ENCODE measurements at regions not wholly inside any gene's neighbourhood (a gene's known extent, or its start where the extent isn't known, plus 50 kb on each side); places are given as distances from the start of the nearest gene placed in this dataset.

DNA sequence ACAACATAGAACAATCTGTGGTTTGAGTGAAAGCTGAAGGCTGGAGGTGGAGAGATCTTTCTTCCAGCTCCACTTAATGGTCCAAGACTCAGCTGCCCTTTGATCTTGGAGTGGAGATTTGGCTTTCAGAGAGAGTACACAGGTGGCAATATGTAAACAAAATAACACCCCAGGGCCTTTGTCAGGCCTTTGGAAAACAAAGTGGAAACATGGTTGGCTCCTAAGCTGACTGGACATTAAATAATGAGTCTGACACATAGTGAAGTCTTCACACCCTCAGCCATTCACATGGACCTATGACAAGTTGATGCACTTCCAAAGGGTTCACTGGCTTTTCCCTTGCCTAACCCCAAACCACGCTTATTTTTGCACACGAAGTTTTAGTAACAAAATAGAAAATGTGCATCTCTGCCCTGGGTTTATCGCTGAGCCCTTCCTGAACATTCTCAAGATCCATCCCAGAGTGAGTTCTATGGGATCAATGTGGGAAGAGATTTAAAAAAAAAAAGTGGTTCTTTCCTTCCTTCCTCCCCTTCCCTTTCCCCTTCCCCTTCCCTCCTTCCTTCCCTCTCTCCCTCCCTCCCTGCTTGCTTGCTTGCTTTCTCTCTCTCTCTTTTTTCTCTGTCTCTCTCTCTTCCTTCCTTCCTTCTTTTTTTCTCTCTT lies 201.3 kb upstream of the NT5C1B start:
- no peaks in the 10 kb centered on the region for H3K36me3 ChIP-seq (ENCODE audit: control insufficient read depth, insufficient read depth, low read length)
- no peak overlapping the region for H3K27ac ChIP-seq (ENCODE audit: low read depth, low read length, severe bottlenecking)
- no peaks in the 10 kb centered on the region for H3K4me1 ChIP-seq (ENCODE audit: control insufficient read depth, insufficient read depth, low read length, poor library complexity, severe bottlenecking)
- no peaks in the 10 kb centered on the region for H3K9me3 ChIP-seq (ENCODE audit: control insufficient read depth, low read length)
- no CpG with 5 or more reads among the region's 3 CpGs for WGBS, 2 experiments (ENCODE audit: insufficient coverage in 2 of 2)
- no peak overlapping the region for H3K4me3 ChIP-seq (ENCODE audit: extremely low read depth, insufficient read depth, low read length, poor library complexity, severe bottlenecking)

DNA sequence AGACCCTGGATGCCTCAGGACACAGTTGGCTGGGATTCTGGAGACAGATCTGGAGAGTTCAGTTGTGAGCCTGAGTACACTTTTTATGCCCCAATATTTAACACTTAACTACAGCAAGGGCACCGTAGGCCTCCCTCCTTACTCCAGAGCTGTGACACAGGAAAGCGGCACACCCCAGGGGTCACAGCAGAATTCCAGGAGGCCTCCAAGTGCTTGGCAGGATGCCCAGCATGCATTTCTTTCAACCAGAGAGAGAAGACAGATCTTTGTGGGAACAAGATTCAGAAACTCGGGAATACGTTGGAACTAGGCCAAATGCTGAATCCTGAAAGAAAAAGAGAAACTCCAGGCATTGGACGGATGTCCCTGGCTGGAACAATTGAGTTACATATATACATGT lies 199.2 kb upstream of the NT5C1B start:
- Histone ChIP-seq H3K27ac (ENCODE audit: low read depth, low read length, severe bottlenecking) (no peak overlapping the region), H3K4me1 (ENCODE audit: control insufficient read depth, insufficient read depth, low read length, poor library complexity, severe bottlenecking) (no peaks in the 10 kb centered on the region), H3K9me3 (ENCODE audit: control insufficient read depth, low read length) (no peaks in the 10 kb centered on the region), H3K4me3 (ENCODE audit: extremely low read depth, insufficient read depth, low read length, poor library complexity, severe bottlenecking) (no peak overlapping the region), H3K36me3 (ENCODE audit: control insufficient read depth, insufficient read depth, low read length) (no peaks in the 10 kb centered on the region)
- WGBS, 2 experiments (ENCODE audit: insufficient coverage in 2 of 2), result 100% methylated on average over 2 of the region's 5 CpGs; no CpG with 5 or more reads in 1 of the 2 experiments

DNA sequence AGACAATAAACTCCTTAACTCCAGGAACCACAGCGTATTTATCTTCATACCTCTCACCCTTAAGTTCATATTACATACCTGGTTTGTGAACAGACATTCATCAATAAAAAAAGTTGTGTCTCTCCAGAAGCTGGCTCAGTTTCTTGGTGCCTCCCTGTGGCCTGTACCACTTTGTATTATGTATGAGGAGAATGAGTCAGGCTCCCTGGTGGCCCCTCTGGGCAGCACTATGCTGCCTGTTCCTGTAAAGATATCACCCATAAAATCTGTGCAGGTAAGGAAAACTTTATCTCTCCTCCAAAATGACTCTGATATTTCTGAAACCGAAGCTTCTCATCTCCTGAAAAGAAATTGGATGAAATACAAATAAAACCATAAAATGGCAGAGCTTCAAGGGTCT lies 198.4 kb upstream of the NT5C1B start:
- 80 to 89% methylated on average over 1 to 2 of the region's 2 CpGs for WGBS, 2 experiments (ENCODE audit: insufficient coverage in 2 of 2)
- H3K9me3 ChIP-seq (ENCODE audit: control insufficient read depth, low read length), result no peaks in the 10 kb centered on the region

GRCh38 chr2:18784245-18784644 lies 194.9 kb upstream of the NT5C1B start:
- no peak overlapping the region for H3K27ac ChIP-seq (ENCODE audit: low read depth, low read length, severe bottlenecking)
- H3K36me3 ChIP-seq (ENCODE audit: control insufficient read depth, insufficient read depth, low read length), result no peaks in the 10 kb centered on the region
- H3K4me1 ChIP-seq (ENCODE audit: control insufficient read depth, insufficient read depth, low read length, poor library complexity, severe bottlenecking), result no peaks in the 10 kb centered on the region
- no peaks in the 10 kb centered on the region for H3K9me3 ChIP-seq (ENCODE audit: control insufficient read depth, low read length)
- WGBS, 2 experiments (ENCODE audit: insufficient coverage in 2 of 2), result 38 to 63% methylated on average over 1 of the region's 2 CpGs
- no peak overlapping the region for H3K4me3 ChIP-seq (ENCODE audit: extremely low read depth, insufficient read depth, low read length, poor library complexity, severe bottlenecking)

More for the DNA sequence above, 198.4 kb upstream of the NT5C1B start:
- Histone ChIP-seq H3K36me3 (ENCODE audit: control insufficient read depth, insufficient read depth, low read length) (no peaks in the 10 kb centered on the region), H3K4me1 (ENCODE audit: control insufficient read depth, insufficient read depth, low read length, poor library complexity, severe bottlenecking) (no peaks in the 10 kb centered on the region), H3K4me3 (ENCODE audit: extremely low read depth, insufficient read depth, low read length, poor library complexity, severe bottlenecking) (no peak overlapping the region), H3K27ac (ENCODE audit: low read depth, low read length, severe bottlenecking) (no peak overlapping the region)

- 40% methylated on average over 1 of the region's 1 CpG; no CpG with 5 or more reads in 1 of the 2 experiments for WGBS, 2 experiments (ENCODE audit: insufficient coverage in 2 of 2)
- Histone ChIP-seq H3K4me1 (ENCODE audit: control insufficient read depth, insufficient read depth, low read length, poor library complexity, severe bottlenecking) (no peaks in the 10 kb centered on the region), H3K27ac (ENCODE audit: low read depth, low read length, severe bottlenecking) (no peak overlapping the region), H3K9me3 (ENCODE audit: control insufficient read depth, low read length) (no peaks in the 10 kb centered on the region), H3K36me3 (ENCODE audit: control insufficient read depth, insufficient read depth, low read length) (no peaks in the 10 kb centered on the region), H3K4me3 (ENCODE audit: extremely low read depth, insufficient read depth, low read length, poor library complexity, severe bottlenecking) (no peak overlapping the region)
Measured at GRCh38 chr2:18781541-18782280, 192.3 kb upstream of the NT5C1B start.

- H3K9me3 ChIP-seq (ENCODE audit: control insufficient read depth, low read length), result no peaks in the 10 kb centered on the region
- 0 to 20% methylated on average over 1 of the region's 2 CpGs for WGBS, 2 experiments (ENCODE audit: insufficient coverage in 2 of 2)
- H3K4me1 ChIP-seq (ENCODE audit: control insufficient read depth, insufficient read depth, low read length, poor library complexity, severe bottlenecking), result no peaks in the 10 kb centered on the region
- no peak overlapping the region for H3K4me3 ChIP-seq (ENCODE audit: extremely low read depth, insufficient read depth, low read length, poor library complexity, severe bottlenecking)
- H3K27ac ChIP-seq (ENCODE audit: low read depth, low read length, severe bottlenecking), result no peak overlapping the region
- no peaks in the 10 kb centered on the region for H3K36me3 ChIP-seq (ENCODE audit: control insufficient read depth, insufficient read depth, low read length)
Measured at GRCh38 chr2:18777250-18777812, 188.0 kb upstream of the NT5C1B start.

GRCh38 chr2:18771212-18771611 lies 181.8 kb upstream of the NT5C1B start:
- WGBS, 2 experiments (ENCODE audit: insufficient coverage in 2 of 2), result 60% methylated on average over 1 of the region's 1 CpG; no CpG with 5 or more reads in 1 of the 2 experiments
- Histone ChIP-seq H3K36me3 (ENCODE audit: control insufficient read depth, insufficient read depth, low read length) (no peaks in the 10 kb centered on the region), H3K27ac (ENCODE audit: low read depth, low read length, severe bottlenecking) (no peak overlapping the region), H3K4me1 (ENCODE audit: control insufficient read depth, insufficient read depth, low read length, poor library complexity, severe bottlenecking) (no peaks in the 10 kb centered on the region), H3K4me3 (ENCODE audit: extremely low read depth, insufficient read depth, low read length, poor library complexity, severe bottlenecking) (no peak overlapping the region), H3K9me3 (ENCODE audit: control insufficient read depth, low read length) (no peaks in the 10 kb centered on the region)

DNA sequence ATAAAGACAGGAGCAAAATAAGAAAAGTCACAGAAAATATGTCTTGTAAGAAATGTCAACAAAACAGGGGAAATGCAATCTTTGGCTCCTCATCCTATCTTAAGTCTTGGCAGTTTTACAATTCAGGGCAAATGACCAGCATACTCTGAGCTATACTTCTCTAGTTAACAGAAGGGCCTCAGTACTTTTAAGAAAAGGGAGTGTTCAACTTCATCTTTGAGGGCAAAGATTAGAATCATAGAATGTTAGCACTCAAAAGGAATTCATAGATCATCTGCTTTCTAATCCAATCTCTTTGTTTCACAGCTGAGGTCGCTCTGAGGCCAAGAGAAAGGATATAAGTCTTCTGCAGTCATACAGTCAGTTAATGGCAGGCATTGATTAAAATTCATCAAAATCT lies 174.0 kb upstream of the NT5C1B start:
- Histone ChIP-seq H3K36me3 (ENCODE audit: control insufficient read depth, insufficient read depth, low read length) (no peaks in the 10 kb centered on the region), H3K27ac (ENCODE audit: low read depth, low read length, severe bottlenecking) (no peak overlapping the region), H3K4me3 (ENCODE audit: extremely low read depth, insufficient read depth, low read length, poor library complexity, severe bottlenecking) (no peak overlapping the region), H3K4me1 (ENCODE audit: control insufficient read depth, insufficient read depth, low read length, poor library complexity, severe bottlenecking) (no peaks in the 10 kb centered on the region), H3K9me3 (ENCODE audit: control insufficient read depth, low read length) (no peaks in the 10 kb centered on the region)
- WGBS, 2 experiments (ENCODE audit: insufficient coverage in 2 of 2), result 88% methylated on average over 1 of the region's 1 CpG; no CpG with 5 or more reads in 1 of the 2 experiments

DNA sequence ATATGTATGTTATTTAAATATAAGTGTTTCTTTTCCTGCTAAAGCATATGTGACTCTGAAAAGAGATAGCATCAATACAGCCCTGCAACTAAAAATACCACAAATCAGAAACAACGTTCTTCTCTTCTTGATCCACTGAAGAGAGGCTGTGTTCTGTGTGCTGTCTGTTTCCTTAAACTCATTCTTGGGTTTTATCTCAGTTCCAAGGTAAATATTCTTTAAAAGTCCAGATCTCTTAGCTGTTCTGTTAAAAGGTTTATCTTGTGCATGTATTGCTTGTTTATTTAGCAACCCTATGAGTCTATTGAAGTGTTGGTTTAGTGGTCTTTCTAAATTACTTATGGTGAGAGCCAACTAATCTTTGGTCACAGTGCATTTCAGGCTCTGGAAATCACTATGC lies 173.3 kb upstream of the NT5C1B start:
- Histone ChIP-seq H3K4me3 (ENCODE audit: extremely low read depth, insufficient read depth, low read length, poor library complexity, severe bottlenecking) (no peak overlapping the region), H3K9me3 (ENCODE audit: control insufficient read depth, low read length) (no peaks in the 10 kb centered on the region), H3K4me1 (ENCODE audit: control insufficient read depth, insufficient read depth, low read length, poor library complexity, severe bottlenecking) (no peaks in the 10 kb centered on the region), H3K36me3 (ENCODE audit: control insufficient read depth, insufficient read depth, low read length) (no peaks in the 10 kb centered on the region), H3K27ac (ENCODE audit: low read depth, low read length, severe bottlenecking) (no peak overlapping the region)
- no CpG with 5 or more reads among the region's 1 CpG for WGBS, 2 experiments (ENCODE audit: insufficient coverage in 2 of 2)

DNA sequence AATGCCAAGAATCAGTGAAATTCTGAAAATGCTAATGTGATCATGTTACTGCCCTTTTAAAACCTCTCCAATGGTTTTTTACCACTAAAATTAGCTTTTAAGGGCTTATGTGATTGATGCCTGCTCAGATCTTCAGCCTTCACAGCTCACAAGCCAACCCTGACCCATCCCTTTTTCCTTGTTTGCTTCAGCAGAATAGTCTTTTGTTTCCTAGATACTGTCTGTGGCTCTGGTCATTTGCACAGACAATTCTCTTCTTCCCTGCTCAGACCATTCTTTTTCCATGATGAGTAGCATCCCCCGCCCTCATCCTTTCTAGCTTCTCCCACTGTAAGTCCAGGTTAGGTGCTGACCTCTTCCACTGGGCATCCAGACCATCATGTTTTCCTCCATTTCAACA lies 164.9 kb upstream of the NT5C1B start:
- H3K27ac ChIP-seq (ENCODE audit: low read depth, low read length, severe bottlenecking), result no peak overlapping the region
- H3K4me1 ChIP-seq (ENCODE audit: control insufficient read depth, insufficient read depth, low read length, poor library complexity, severe bottlenecking), result no peaks in the 10 kb centered on the region
- no peaks in the 10 kb centered on the region for H3K9me3 ChIP-seq (ENCODE audit: control insufficient read depth, low read length)
- no peak overlapping the region for H3K4me3 ChIP-seq (ENCODE audit: extremely low read depth, insufficient read depth, low read length, poor library complexity, severe bottlenecking)
- no peaks in the 10 kb centered on the region for H3K36me3 ChIP-seq (ENCODE audit: control insufficient read depth, insufficient read depth, low read length)
- 70 to 80% methylated on average over 1 of the region's 1 CpG for WGBS, 2 experiments (ENCODE audit: insufficient coverage in 2 of 2)

DNA sequence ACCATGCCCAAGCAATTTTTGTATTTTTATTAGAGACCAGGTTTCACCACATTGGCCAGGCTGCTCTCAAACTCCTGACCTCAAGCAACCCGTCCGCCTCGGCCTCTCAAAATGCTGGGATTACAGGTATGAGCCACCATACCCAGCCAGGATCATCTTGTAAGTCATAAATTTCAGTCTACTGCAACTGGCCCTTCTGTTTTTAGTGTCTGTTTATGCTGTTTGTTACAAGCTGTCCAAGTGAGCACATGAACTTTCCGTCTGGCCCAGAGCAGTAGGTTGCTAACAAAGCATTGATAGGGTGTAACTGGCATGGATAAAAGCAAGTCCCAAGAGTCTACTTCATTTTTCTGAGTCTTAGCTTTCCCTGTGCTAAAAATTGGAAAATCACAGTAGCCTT lies 164.4 kb upstream of the NT5C1B start:
- H3K27ac ChIP-seq (ENCODE audit: low read depth, low read length, severe bottlenecking), result no peak overlapping the region
- WGBS, 2 experiments (ENCODE audit: insufficient coverage in 2 of 2), result 100% methylated on average over 1 to 3 of the region's 4 CpGs
- no peak overlapping the region for H3K4me3 ChIP-seq (ENCODE audit: extremely low read depth, insufficient read depth, low read length, poor library complexity, severe bottlenecking)

More for the DNA sequence above, 164.4 kb upstream of the NT5C1B start:
- H3K36me3 ChIP-seq (ENCODE audit: control insufficient read depth, insufficient read depth, low read length), result no peaks in the 10 kb centered on the region
- H3K9me3 ChIP-seq (ENCODE audit: control insufficient read depth, low read length), result no peaks in the 10 kb centered on the region
- H3K4me1 ChIP-seq (ENCODE audit: control insufficient read depth, insufficient read depth, low read length, poor library complexity, severe bottlenecking), result no peaks in the 10 kb centered on the region
